GM12892 (cell line): ENCODE measurements at regions not wholly inside any gene's neighbourhood (a gene's known extent, or its start where the extent isn't known, plus 50 kb on each side); places are given as distances from the start of the nearest gene placed in this dataset.

ENCODE experiments used
- POLR2A ChIP-seq: IDR thresholded peaks from 2 replicates; pipeline ENCODE4 v1.6.1; 2011; ENCODE audit warnings: low read depth, low read length, control low read depth
- POLR2AphosphoS5 ChIP-seq: IDR thresholded peaks from 2 replicates; pipeline ENCODE4 v1.6.1; 2011; ENCODE audit warnings: low read depth, low read length, control low read depth
- TAF1 ChIP-seq: IDR thresholded peaks from 2 replicates; pipeline ENCODE4 v1.6.1; 2011; ENCODE audit warnings: low read depth, mild to moderate bottlenecking, control low read depth, low read length, borderline replicate concordance

GRCh38 chr11:130814440-130815096, 101.7 kb downstream of the SNX19 start:
- TF ChIP-seq POLR2AphosphoS5 (no peak), TAF1 (no peak), POLR2A (no peak)
